ENCODE measurements at regions not wholly inside any gene's neighbourhood (a gene's known extent, or its start where the extent isn't known, plus 50 kb on each side); places are given as distances from the start of the nearest gene placed in this dataset.
A peak's percentile ranks its signal among the peaks of the same experiment; 100 is the strongest.

- DNase-seq (ENCODE audit: low spot score): no peak
Measured at GRCh38 chr20:60244373-60245146, 286.3 kb downstream of the CDH26 start.

- DNase-seq (ENCODE audit: low spot score): no peak
Measured at GRCh38 chr20:60246751-60247150, 288.5 kb downstream of the CDH26 start.

- peak; percentile 74 for DNase-seq (ENCODE audit: low spot score)
Measured at GRCh38 chr20:60249436-60249835, 291.2 kb downstream of the CDH26 start.

GRCh38 chr20:60250251-60250650, 292.0 kb downstream of the CDH26 start:
- no peak for DNase-seq (ENCODE audit: low spot score)

- DNase-seq (ENCODE audit: low spot score): no peak
Measured at GRCh38 chr20:60252866-60253265, 294.6 kb downstream of the CDH26 start.

GRCh38 chr20:60253471-60253870, 295.2 kb downstream of the CDH26 start:
- no peak for DNase-seq (ENCODE audit: low spot score)

- peak; percentile 27 for DNase-seq (ENCODE audit: low spot score)
Measured at GRCh38 chr20:60254901-60255411, 296.7 kb downstream of the CDH26 start.

GRCh38 chr20:60255415-60255814, 297.2 kb downstream of the CDH26 start:
- no peak for DNase-seq (ENCODE audit: low spot score)

- no peak for DNase-seq (ENCODE audit: low spot score)
Measured at GRCh38 chr20:60255866-60256265, 297.6 kb downstream of the CDH26 start.

- no peak for DNase-seq (ENCODE audit: low spot score)
Measured at GRCh38 chr20:60256811-60257210, 298.6 kb downstream of the CDH26 start.

- DNase-seq (ENCODE audit: low spot score): no peak
Measured at GRCh38 chr20:60257671-60258070, 299.4 kb downstream of the CDH26 start.

- DNase-seq (ENCODE audit: low spot score): no peak
Measured at GRCh38 chr20:60258255-60258863, 300.1 kb downstream of the CDH26 start.

GRCh38 chr20:60261333-60261732, 303.1 kb downstream of the CDH26 start:
- DNase-seq (ENCODE audit: low spot score): no peak

- DNase-seq (ENCODE audit: low spot score): no peak
Measured at GRCh38 chr20:60262967-60263603, 304.9 kb downstream of the CDH26 start.

- no peak for DNase-seq (ENCODE audit: low spot score)
Measured at GRCh38 chr20:60263725-60264709, 305.8 kb downstream of the CDH26 start.

- no peak for DNase-seq (ENCODE audit: low spot score)
Measured at GRCh38 chr20:60266177-60266823, 308.1 kb downstream of the CDH26 start.

- DNase-seq (ENCODE audit: low spot score): no peak
Measured at GRCh38 chr20:60268491-60268890, 310.3 kb downstream of the CDH26 start.

GRCh38 chr20:60269573-60270162, 311.4 kb downstream of the CDH26 start:
- no peak for DNase-seq (ENCODE audit: low spot score)

GRCh38 chr20:60270341-60270740, 312.1 kb downstream of the CDH26 start:
- DNase-seq (ENCODE audit: low spot score): no peak

GRCh38 chr20:60271597-60271996, 313.4 kb downstream of the CDH26 start:
- DNase-seq (ENCODE audit: low spot score): no peak

GRCh38 chr20:60272790-60273189, 314.6 kb downstream of the CDH26 start:
- DNase-seq (ENCODE audit: low spot score): no peak

Measured in H4 (cell line).